HCT116 (cell line): ENCODE measurements at regions not wholly inside any gene's neighbourhood (a gene's known extent, or its start where the extent isn't known, plus 50 kb on each side); places are given as distances from the start of the nearest gene placed in this dataset.

Source experiments
- EZH2phosphoT487 ChIP-seq: fragments of 200-600 bp; IDR thresholded peaks from 2 replicates; pipeline ENCODE4 v1.6.1; 2018; ENCODE audit warnings: antibody characterized with exemption, borderline replicate concordance
- POLR2A ChIP-seq: IDR thresholded peaks from 2 replicates; pipeline ENCODE4 v1.7.0; 2011; ENCODE audit warnings: borderline replicate concordance; ENCODE audit not compliant: insufficient read depth, insufficient read length; ENCODE audit errors: extremely low read depth
- POLR2AphosphoS5 ChIP-seq: IDR thresholded peaks from 2 replicates; pipeline ENCODE4 v1.6.1; 2011; ENCODE audit warnings: mild to moderate bottlenecking, low read depth, low read length, moderate library complexity
- TF ChIP-seq, protein P1 (sequence below), 3 experiments: fragments of 200-600 bp in 1 of 3; sonication (generic) in 1 of 3; IDR thresholded peaks in 2 of 3; conservative IDR thresholded peaks in 1 of 3; 2 replicates each; pipeline ENCODE4 v1.5.1; 2012 to 2017; ENCODE audit warnings: low read depth in 2 of 3, low read length in 2 of 3, antibody characterized with exemption in 1 of 3, borderline replicate concordance in 1 of 3, control low read depth in 1 of 3, mild to moderate bottlenecking in 1 of 3, mixed read lengths in 1 of 3, mixed run types in 1 of 3, moderate library complexity in 1 of 3; ENCODE audit not compliant: insufficient read depth in 1 of 3

DNA sequence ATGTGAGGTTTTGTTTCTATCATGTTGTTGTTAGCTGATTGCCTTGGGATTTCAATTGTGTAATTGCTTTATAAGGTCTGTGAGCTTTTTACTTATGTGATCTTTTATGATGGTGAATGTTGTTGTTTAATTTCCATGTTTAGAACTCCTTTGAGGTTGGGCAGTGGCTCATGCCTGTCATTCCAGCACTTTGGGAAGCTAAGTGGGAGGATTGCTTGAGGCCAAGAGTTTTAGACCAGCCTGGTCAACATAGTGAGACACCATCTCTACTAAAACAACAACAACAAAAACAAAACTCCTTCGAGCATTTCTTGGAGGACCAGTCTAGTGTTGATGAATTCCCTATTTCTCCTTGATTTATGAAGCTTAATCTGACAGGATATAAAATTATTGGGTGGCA, 102.1 kb upstream of the PMCH start:
- TF ChIP-seq, protein P1, sequence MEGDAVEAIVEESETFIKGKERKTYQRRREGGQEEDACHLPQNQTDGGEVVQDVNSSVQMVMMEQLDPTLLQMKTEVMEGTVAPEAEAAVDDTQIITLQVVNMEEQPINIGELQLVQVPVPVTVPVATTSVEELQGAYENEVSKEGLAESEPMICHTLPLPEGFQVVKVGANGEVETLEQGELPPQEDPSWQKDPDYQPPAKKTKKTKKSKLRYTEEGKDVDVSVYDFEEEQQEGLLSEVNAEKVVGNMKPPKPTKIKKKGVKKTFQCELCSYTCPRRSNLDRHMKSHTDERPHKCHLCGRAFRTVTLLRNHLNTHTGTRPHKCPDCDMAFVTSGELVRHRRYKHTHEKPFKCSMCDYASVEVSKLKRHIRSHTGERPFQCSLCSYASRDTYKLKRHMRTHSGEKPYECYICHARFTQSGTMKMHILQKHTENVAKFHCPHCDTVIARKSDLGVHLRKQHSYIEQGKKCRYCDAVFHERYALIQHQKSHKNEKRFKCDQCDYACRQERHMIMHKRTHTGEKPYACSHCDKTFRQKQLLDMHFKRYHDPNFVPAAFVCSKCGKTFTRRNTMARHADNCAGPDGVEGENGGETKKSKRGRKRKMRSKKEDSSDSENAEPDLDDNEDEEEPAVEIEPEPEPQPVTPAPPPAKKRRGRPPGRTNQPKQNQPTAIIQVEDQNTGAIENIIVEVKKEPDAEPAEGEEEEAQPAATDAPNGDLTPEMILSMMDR (IDR thresholded peaks at IDR 0.05 in 2 of 3, conservative IDR thresholded peaks at IDR 0.05 in 1 of 3; ENCODE audit: borderline replicate concordance in 1 of 3, insufficient read depth in 1 of 3, low read depth in 2 of 3, low read length in 2 of 3), result no peak
- TF ChIP-seq POLR2A (no peak), EZH2phosphoT487 (no peak), POLR2AphosphoS5 (no peak)
